ENCODE measurements at regions not wholly inside any gene's neighbourhood (a gene's known extent, or its start where the extent isn't known, plus 50 kb on each side); places are given as distances from the start of the nearest gene placed in this dataset.

DNA sequence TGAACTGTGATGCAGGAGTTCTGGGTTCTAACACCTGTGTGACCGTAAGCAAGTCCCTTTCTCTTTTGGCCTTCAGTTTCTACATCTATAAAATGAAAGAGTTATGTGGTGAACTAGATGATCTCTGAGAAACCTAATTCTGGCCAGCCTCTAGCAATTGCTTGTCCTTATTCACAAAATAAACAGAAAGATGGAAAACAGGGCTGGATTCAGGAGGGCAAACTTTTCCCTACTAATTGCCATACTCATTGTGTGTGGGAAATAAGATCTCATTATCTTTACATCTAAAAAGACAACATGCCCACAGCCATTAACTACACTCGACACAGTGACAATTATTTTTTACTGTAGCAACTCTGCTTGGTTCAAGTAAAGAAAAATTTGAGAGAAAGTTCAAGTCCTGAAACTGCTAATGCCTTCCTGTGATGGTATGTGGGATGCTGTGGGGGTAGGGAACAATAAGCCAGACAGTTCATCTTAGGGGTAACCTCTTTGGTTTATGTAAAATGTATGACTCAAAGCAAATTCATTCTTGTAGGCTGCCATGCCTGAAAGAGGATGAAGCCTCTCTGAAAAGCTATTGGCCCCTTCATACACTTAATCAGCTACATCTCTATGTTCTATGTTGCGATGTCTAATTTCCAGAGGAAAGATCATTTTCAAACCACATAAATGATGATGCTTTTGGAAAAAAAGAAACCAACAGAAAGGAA, 177.6 kb upstream of the BCL6 start:
- no peaks in the 10 kb centered on the region for H3K9me3 ChIP-seq
- WGBS, 2 donors: 93 to 96% methylated on average over 3 of the region's 3 CpGs
- no peaks in the 10 kb centered on the region for H3K36me3 ChIP-seq (ENCODE audit: low read depth, missing control alignments)
- no peak for DNase-seq
- H3K27ac ChIP-seq: no peak overlapping the region
- no peak for TF ChIP-seq POLR2A (IDR thresholded peaks at IDR 0.05)
- TF ChIP-seq, protein P1, sequence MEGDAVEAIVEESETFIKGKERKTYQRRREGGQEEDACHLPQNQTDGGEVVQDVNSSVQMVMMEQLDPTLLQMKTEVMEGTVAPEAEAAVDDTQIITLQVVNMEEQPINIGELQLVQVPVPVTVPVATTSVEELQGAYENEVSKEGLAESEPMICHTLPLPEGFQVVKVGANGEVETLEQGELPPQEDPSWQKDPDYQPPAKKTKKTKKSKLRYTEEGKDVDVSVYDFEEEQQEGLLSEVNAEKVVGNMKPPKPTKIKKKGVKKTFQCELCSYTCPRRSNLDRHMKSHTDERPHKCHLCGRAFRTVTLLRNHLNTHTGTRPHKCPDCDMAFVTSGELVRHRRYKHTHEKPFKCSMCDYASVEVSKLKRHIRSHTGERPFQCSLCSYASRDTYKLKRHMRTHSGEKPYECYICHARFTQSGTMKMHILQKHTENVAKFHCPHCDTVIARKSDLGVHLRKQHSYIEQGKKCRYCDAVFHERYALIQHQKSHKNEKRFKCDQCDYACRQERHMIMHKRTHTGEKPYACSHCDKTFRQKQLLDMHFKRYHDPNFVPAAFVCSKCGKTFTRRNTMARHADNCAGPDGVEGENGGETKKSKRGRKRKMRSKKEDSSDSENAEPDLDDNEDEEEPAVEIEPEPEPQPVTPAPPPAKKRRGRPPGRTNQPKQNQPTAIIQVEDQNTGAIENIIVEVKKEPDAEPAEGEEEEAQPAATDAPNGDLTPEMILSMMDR (IDR thresholded peaks at IDR 0.05): no peak
- no peaks in the 10 kb centered on the region for H3K27me3 ChIP-seq
- no peaks in the 10 kb centered on the region for H3K4me1 ChIP-seq
- H3K4me3 ChIP-seq: no peak overlapping the region
- intact Hi-C loops (cut with DNase I; ENCODE audit: low total_unique reads): no loop called here

DNA sequence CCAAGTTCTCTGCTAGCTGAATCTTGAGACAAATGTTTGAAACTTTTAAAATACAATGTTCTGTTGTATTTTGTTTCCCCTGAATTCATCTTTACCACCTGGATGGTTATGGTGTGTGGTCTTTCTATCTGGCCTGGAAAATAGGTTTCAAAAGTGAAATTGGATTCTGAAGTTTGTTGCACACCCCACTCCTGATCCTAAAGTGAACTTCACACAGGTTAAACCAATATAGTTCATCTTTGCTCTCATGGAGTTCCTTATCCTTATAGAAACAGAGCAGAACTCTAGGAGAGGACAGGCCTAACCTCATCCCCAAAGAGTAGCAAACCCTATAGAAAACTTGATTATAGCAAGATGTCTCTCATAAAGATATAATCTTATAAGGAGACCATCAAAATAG, 179.4 kb upstream of the BCL6 start:
- Histone ChIP-seq H3K27me3 (no peaks in the 10 kb centered on the region), H3K4me1 (no peaks in the 10 kb centered on the region), H3K27ac (no peak overlapping the region), H3K36me3 (ENCODE audit: low read depth, missing control alignments) (no peaks in the 10 kb centered on the region), H3K4me3 (no peak overlapping the region), H3K9me3 (no peaks in the 10 kb centered on the region)
- TF ChIP-seq, protein P1 (IDR thresholded peaks at IDR 0.05): no peak
- TF ChIP-seq POLR2A (IDR thresholded peaks at IDR 0.05): no peak
- intact Hi-C loops (cut with DNase I; ENCODE audit: low total_unique reads): no loop called here
- DNase-seq: no peak

DNA sequence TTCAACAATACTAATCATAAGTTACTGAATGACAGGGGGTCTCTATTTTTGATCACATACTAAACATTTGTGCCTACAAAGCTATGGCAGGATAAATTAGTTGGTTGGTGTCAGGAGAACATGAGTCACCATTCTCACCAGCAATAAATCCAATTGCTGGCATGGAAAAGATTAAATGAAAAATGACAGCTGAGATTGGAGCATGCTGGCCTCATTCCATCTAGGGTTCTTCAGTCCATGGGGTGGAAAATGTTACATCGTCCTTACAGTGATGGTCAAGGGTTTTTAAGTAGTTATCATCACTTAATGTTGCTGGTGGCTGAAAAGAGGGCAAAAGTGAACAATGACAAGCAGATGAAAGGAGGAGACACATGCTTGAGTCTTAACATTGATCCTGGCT, 180.1 kb upstream of the BCL6 start:
- DNase-seq: no peak
- Histone ChIP-seq H3K4me1 (no peaks in the 10 kb centered on the region), H3K4me3 (no peak overlapping the region), H3K36me3 (ENCODE audit: low read depth, missing control alignments) (no peaks in the 10 kb centered on the region), H3K27me3 (no peaks in the 10 kb centered on the region), H3K9me3 (no peaks in the 10 kb centered on the region), H3K27ac (no peak overlapping the region)
- TF ChIP-seq, protein P1 (IDR thresholded peaks at IDR 0.05): no peak
- intact Hi-C loops (cut with DNase I; ENCODE audit: low total_unique reads): no loop called here
- 82 to 94% methylated on average over 1 of the region's 1 CpG for WGBS, 2 donors

- WGBS, 2 donors: 85 to 87% methylated on average over 3 of the region's 3 CpGs
These were observed 181.4 kb upstream of the BCL6 start for GRCh38 chr3:187926620-187927019.

More at GRCh38 chr3:187926620-187927019, 181.4 kb upstream of the BCL6 start:
- Histone ChIP-seq H3K27me3 (no peaks in the 10 kb centered on the region), H3K9me3 (no peaks in the 10 kb centered on the region), H3K27ac (no peak overlapping the region), H3K4me1 (no peaks in the 10 kb centered on the region), H3K36me3 (ENCODE audit: low read depth, missing control alignments) (no peaks in the 10 kb centered on the region), H3K4me3 (no peak overlapping the region)
- no peak for DNase-seq
- TF ChIP-seq POLR2A (IDR thresholded peaks at IDR 0.05): no peak
- TF ChIP-seq, protein P1 (IDR thresholded peaks at IDR 0.05): no peak
- intact Hi-C loops (cut with DNase I; ENCODE audit: low total_unique reads): no loop called here
